Cardiac muscle cell (in vitro differentiated cells and primary cell): ENCODE measurements at regions not wholly inside any gene's neighbourhood (a gene's known extent, or its start where the extent isn't known, plus 50 kb on each side); places are given as distances from the start of the nearest gene placed in this dataset.

Source experiments
- DNase-seq, 2 donors: peaks; one replicate each; pipeline versions ENCODE4 v3.0.0 to v3.0.0-alpha.2; 2010 to 2017; ENCODE audit warnings: low read depth in 1 of 2, low spot score in 1 of 2
- H3K27ac ChIP-seq: fragments of 200-600 bp; sonication (generic); 2 replicates; pipeline ENCODE4 v1.5.1; 2016
- H3K27me3 ChIP-seq: fragments of 200-600 bp; sonication (generic); 2 replicates; pipeline ENCODE4 v1.6.0; 2016; ENCODE audit warnings: control low read depth
- H3K36me3 ChIP-seq: fragments of 200-600 bp; sonication (generic); 2 replicates; pipeline ENCODE4 v1.5.1; 2016; ENCODE audit warnings: control low read depth
- H3K4me1 ChIP-seq: fragments of 200-600 bp; sonication (generic); 2 replicates; pipeline ENCODE4 v1.8.1; 2017; ENCODE audit warnings: low read depth, mild to moderate bottlenecking, mixed run types
- H3K4me3 ChIP-seq: fragments of 200-600 bp; sonication (generic); 2 replicates; pipeline ENCODE4 v1.5.1; 2016; ENCODE audit warnings: mild to moderate bottlenecking
- H3K9me3 ChIP-seq: fragments of 200-600 bp; sonication (generic); 2 replicates; pipeline ENCODE4 v1.5.1; 2017; ENCODE audit warnings: low read depth, mild to moderate bottlenecking, control low read depth
- CTCF ChIP-seq: IDR thresholded peaks from 2 replicates; pipeline ENCODE4 v1.5.1; 2012; ENCODE audit warnings: low read depth, mild to moderate bottlenecking, low read length

GRCh38 chr4:27484216-27484615, 623.6 kb downstream of the STIM2 start:
- no peak for TF ChIP-seq CTCF
- DNase-seq: no peak
- no peak overlapping the region for H3K4me3 ChIP-seq

GRCh38 chr4:27490315-27490714, 629.7 kb downstream of the STIM2 start:
- no peak overlapping the region for H3K27ac ChIP-seq
- H3K27me3 ChIP-seq: no peaks in the 10 kb centered on the region
- H3K9me3 ChIP-seq: no peaks in the 10 kb centered on the region
- H3K36me3 ChIP-seq: no peaks in the 10 kb centered on the region
- DNase-seq: no peak
- H3K4me3 ChIP-seq: no peak overlapping the region
- no peaks in the 10 kb centered on the region for H3K4me1 ChIP-seq
- TF ChIP-seq CTCF: no peak

More at GRCh38 chr4:27484216-27484615, 623.6 kb downstream of the STIM2 start:
- Histone ChIP-seq H3K4me1 (no peaks in the 10 kb centered on the region), H3K27me3 (no peaks in the 10 kb centered on the region), H3K27ac (no peak overlapping the region), H3K36me3 (no peaks in the 10 kb centered on the region), H3K9me3 (no peaks in the 10 kb centered on the region)

GRCh38 chr4:27490766-27491165, 630.1 kb downstream of the STIM2 start:
- no peak for TF ChIP-seq CTCF
- Histone ChIP-seq H3K36me3 (no peaks in the 10 kb centered on the region), H3K27me3 (no peaks in the 10 kb centered on the region), H3K4me1 (no peaks in the 10 kb centered on the region), H3K27ac (no peak overlapping the region), H3K4me3 (no peak overlapping the region), H3K9me3 (no peaks in the 10 kb centered on the region)
- DNase-seq: no peak

- Histone ChIP-seq H3K27me3 (no peaks in the 10 kb centered on the region), H3K4me1 (no peaks in the 10 kb centered on the region), H3K4me3 (no peak overlapping the region), H3K27ac (no peak overlapping the region), H3K9me3 (no peaks in the 10 kb centered on the region), H3K36me3 (no peaks in the 10 kb centered on the region)
- DNase-seq: no peak
- no peak for TF ChIP-seq CTCF
Measured at GRCh38 chr4:27506401-27506800, 645.8 kb downstream of the STIM2 start.

- Histone ChIP-seq H3K4me3 (no peak overlapping the region), H3K9me3 (no peaks in the 10 kb centered on the region), H3K27ac (no peak overlapping the region), H3K27me3 (no peaks in the 10 kb centered on the region), H3K4me1 (no peaks in the 10 kb centered on the region), H3K36me3 (no peaks in the 10 kb centered on the region)
- no peak for DNase-seq
- TF ChIP-seq CTCF: no peak
Measured at GRCh38 chr4:27514711-27515110, 654.1 kb downstream of the STIM2 start.

- no peaks in the 10 kb centered on the region for H3K27me3 ChIP-seq
- H3K9me3 ChIP-seq: no peaks in the 10 kb centered on the region
- H3K27ac ChIP-seq: no peak overlapping the region
- no peak for TF ChIP-seq CTCF
- no peak overlapping the region for H3K4me3 ChIP-seq
- H3K4me1 ChIP-seq: no peaks in the 10 kb centered on the region
- H3K36me3 ChIP-seq: no peaks in the 10 kb centered on the region
- DNase-seq: no peak
Measured at GRCh38 chr4:27515140-27515539, 654.5 kb downstream of the STIM2 start.
